Uterus (tissue), 3 donors: ENCODE measurements at regions not wholly inside any gene's neighbourhood (a gene's known extent, or its start where the extent isn't known, plus 50 kb on each side); places are given as distances from the start of the nearest gene placed in this dataset.

Experiments used
- DNase-seq, 2 donors: peaks; one replicate each; pipeline ENCODE4 v3.0.0-alpha.2; 2019 to 2020
- H3K27ac ChIP-seq, 2 donors: fragments of 200-600 bp; sonication (generic); 1 replicate in 1 of 2; 2 replicates in 1 of 2; pipeline ENCODE4 v1.5.1; 2016 to 2018
- H3K27me3 ChIP-seq, 2 donors: fragments of 200-600 bp; sonication (generic); one replicate each; pipeline ENCODE4 v1.5.1; 2018 to 2019; ENCODE audit warnings: control low read depth in 1 of 2
- H3K36me3 ChIP-seq, 2 donors: fragments of 200-600 bp; sonication (generic); one replicate each; pipeline ENCODE4 v1.5.1; 2019; ENCODE audit warnings: control low read depth in 1 of 2
- H3K4me1 ChIP-seq, 2 donors: fragments of 200-600 bp; sonication (generic); one replicate each; pipeline ENCODE4 v1.5.1; 2018 to 2019; ENCODE audit warnings: control low read depth in 1 of 2
- H3K4me3 ChIP-seq, 2 donors: fragments of 200-600 bp; sonication (generic); 1 replicate in 1 of 2; 2 replicates in 1 of 2; pipeline ENCODE4 v1.5.1; 2018 to 2019; ENCODE audit warnings: mild to moderate bottlenecking in 1 of 2
- H3K9me3 ChIP-seq, 2 donors: fragments of 200-600 bp; sonication (generic); one replicate each; pipeline ENCODE4 v1.5.1; 2019; ENCODE audit warnings: control low read depth in 1 of 2
- CTCF ChIP-seq, 4 experiments: fragments of 200-600 bp in 2 of 4; fragments of 450-650 bp in 2 of 4; sonication (generic) in 2 of 4; IDR thresholded peaks; one replicate each; pipeline ENCODE4 v1.5.1; 2016 to 2019; ENCODE audit warnings: antibody characterized with exemption in 4 of 4, mild to moderate bottlenecking in 2 of 4, moderate library complexity in 1 of 4
- POLR2A ChIP-seq, 2 donors: fragments of 450-650 bp; IDR thresholded peaks; one replicate each; pipeline ENCODE4 v1.6.1; 2016; ENCODE audit warnings: antibody characterized with exemption in 2 of 2, mild to moderate bottlenecking in 1 of 2, moderate library complexity in 1 of 2
- intact Hi-C: fragments of 100-400 bp; cut with DNase I; formaldehyde crosslinking; loops from one replicate; pipeline ENCODE4 v1.15.1; 2023; ENCODE audit warnings: low total_unique reads
- donor health status: DM: yes; HTN: yes; CAD: no.

- DNase-seq: no peak
- Histone ChIP-seq H3K4me3 (no peak overlapping the region), H3K9me3 (no peaks in the 10 kb centered on the region), H3K36me3 (no peaks in the 10 kb centered on the region), H3K4me1 (no peaks in the 10 kb centered on the region), H3K27me3 (no peaks in the 10 kb centered on the region), H3K27ac (no peak overlapping the region)
- intact Hi-C loops: no loop called here
- no peak for TF ChIP-seq CTCF (IDR thresholded peaks at IDR 0.05)
Measured at GRCh38 chr9:126053913-126054312, 272.7 kb upstream of the MVB12B start.

- no peaks in the 10 kb centered on the region for H3K27me3 ChIP-seq
- no peak for DNase-seq
- no peaks in the 10 kb centered on the region for H3K9me3 ChIP-seq
- TF ChIP-seq CTCF (IDR thresholded peaks at IDR 0.05): no peak
- TF ChIP-seq POLR2A (IDR thresholded peaks at IDR 0.05): no peak
- intact Hi-C loops: no loop called here
- H3K36me3 ChIP-seq: no peaks in the 10 kb centered on the region
- H3K27ac ChIP-seq: no peak overlapping the region
- no peaks in the 10 kb centered on the region for H3K4me1 ChIP-seq
- H3K4me3 ChIP-seq: no peak overlapping the region
Measured at GRCh38 chr9:126055381-126055985, 271.1 kb upstream of the MVB12B start.

DNA sequence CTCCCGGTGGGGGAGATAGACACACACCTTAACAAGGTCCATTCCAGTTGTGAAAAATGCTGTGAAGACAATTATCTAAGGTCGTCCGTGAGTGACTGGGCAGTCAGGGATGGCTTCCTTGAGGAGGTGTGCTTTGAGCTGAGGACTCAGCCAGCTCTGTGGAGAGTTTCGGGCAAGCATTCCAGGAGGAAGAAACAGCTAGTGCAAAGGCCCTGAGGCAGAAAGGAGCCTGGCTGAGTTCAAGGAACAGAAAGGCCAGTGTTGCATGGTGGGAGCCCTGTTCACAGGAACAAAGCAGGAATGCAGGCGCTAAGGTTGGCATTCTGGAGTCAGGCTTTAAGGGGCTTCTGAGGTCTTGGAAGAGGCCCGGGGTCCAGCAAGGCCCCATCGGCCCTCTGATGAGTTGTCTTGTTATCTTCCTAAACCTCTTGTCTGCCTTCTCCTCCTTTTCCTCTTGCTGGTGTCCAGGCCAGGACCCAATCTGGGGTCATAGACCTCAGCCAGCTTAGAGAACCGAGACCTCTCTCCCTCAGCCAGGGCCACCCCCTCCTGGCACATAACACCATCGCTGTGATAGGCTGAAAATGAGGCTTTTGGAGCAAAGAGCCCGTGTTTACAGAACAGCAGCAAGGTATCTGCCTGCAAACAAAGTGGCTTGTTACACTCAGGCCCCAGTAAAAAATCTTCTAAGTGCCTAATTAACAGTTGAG is 270.2 kb upstream of the MVB12B start:
- Histone ChIP-seq H3K27me3 (no peaks in the 10 kb centered on the region), H3K9me3 (no peaks in the 10 kb centered on the region), H3K4me1 (no peaks in the 10 kb centered on the region), H3K27ac (no peak overlapping the region), H3K4me3 (no peak overlapping the region), H3K36me3 (no peaks in the 10 kb centered on the region)
- no peak for DNase-seq
- no peak for TF ChIP-seq POLR2A (IDR thresholded peaks at IDR 0.05)
- no peak for TF ChIP-seq CTCF (IDR thresholded peaks at IDR 0.05)
- intact Hi-C loops: no loop called here

DNA sequence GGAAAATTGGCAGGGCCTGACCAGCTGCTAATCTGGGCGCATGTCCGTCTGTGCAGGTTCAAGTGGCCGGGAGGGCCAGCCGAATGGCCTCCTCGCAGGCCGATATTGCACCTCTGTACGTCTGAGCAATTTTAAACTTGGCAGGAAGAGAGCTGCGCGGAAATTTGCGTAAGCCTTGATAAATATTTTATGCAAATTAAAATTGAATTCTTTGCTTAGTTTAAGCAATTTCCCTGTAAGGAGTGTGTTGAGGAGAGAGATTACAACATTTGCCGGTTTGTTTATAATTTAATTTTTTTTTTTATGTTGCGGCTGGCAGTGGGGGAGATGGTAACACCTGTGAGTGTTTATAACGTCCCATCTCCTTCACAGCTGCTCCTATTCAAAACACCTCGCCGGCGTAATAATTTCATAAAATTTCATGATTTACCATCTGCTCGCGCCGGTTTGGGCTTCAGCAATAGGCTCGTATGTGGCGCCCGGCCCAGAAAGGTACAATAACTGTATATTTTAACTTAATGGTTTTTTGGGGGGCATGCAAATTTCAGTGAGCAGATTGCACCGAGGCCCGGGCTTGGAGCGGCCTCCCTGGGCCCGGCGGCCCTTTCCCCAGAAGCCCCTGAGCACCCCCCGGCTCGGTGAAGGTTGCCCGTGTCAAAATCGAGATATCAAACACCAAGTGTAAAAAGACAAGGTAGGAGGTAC is 269.4 kb upstream of the MVB12B start:
- H3K27me3 ChIP-seq: no peaks in the 10 kb centered on the region
- no peak for TF ChIP-seq POLR2A (IDR thresholded peaks at IDR 0.05)
- intact Hi-C loops: no loop called here
- no peak overlapping the region for H3K4me3 ChIP-seq
- no peak overlapping the region for H3K27ac ChIP-seq
- no peak for DNase-seq
- no peaks in the 10 kb centered on the region for H3K36me3 ChIP-seq
- no peaks in the 10 kb centered on the region for H3K9me3 ChIP-seq
- no peaks in the 10 kb centered on the region for H3K4me1 ChIP-seq

DNA sequence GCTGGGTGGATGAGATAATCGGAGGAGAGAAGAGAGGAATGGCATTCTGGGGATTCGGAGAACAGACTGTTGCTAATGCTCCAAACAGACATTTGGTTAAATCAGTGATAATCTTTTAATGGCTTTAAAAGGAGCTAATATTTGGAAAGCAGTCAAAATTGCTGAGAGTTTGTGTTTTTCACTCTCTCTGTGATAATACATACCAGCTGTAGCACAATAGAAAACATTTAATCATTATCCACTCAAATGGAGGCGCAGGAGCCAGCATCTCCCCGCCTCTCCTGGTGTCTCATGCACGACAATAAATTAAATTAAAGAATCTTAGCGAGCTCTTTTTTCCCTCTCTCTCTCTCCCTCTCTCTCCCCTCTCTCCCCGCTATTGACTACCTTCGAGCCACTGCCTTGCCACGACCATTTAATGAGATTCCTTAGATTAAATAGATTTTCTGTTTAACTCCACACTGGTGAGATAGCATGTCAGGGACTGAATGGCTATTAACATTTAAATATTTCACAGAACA is 268.6 kb upstream of the MVB12B start:
- no peak for DNase-seq

More for the DNA sequence above, 268.6 kb upstream of the MVB12B start:
- H3K9me3 ChIP-seq: no peaks in the 10 kb centered on the region
- H3K27ac ChIP-seq: no peak overlapping the region
- intact Hi-C loops: no loop called here
- TF ChIP-seq POLR2A (IDR thresholded peaks at IDR 0.05) (no peak), CTCF (IDR thresholded peaks at IDR 0.05) (no peak)
- H3K4me1 ChIP-seq: no peaks in the 10 kb centered on the region
- H3K36me3 ChIP-seq: no peaks in the 10 kb centered on the region
- H3K4me3 ChIP-seq: no peak overlapping the region
- no peaks in the 10 kb centered on the region for H3K27me3 ChIP-seq
